Activated CD4-positive, alpha-beta memory T cell treated with anti-CD3 and anti-CD28 coated beads, Interleukin-2, amount 10 ng/mL, durations not matched to agents 7 days and 5 days (primary cell): ENCODE measurements at regions not wholly inside any gene's neighbourhood (a gene's known extent, or its start where the extent isn't known, plus 50 kb on each side); places are given as distances from the start of the nearest gene placed in this dataset.
"Not testable (repeated sequence)": the region's sequence is repeated elsewhere in the genome, so short reads cannot be mapped to it uniquely, and the experiment has no call there.

Experiments used
- CTCF ChIA-PET: fragments of 350-600 bp; sonication (Branson Sonifier 250); formaldehyde crosslinking; loops from one replicate; lab custom pipeline; 2021; ENCODE audit warnings: antibody characterized with exemption, inconsistent platforms; lab: Charles Lee
- POLR2A ChIA-PET: fragments of 350-600 bp; sonication (Branson Sonifier 250); formaldehyde crosslinking; loops from one replicate; lab custom pipeline; 2021; ENCODE audit warnings: antibody characterized with exemption; lab: Charles Lee
- DNase-seq: peaks from one replicate; pipeline ENCODE4 v3.0.0-alpha.2; 2020
- H3K27ac Mint-ChIP-seq: one replicate; pipeline ENCODE4 v1.8.0; 2021; ENCODE audit warnings: mild to moderate bottlenecking, mixed read lengths
- H3K27me3 Mint-ChIP-seq: one replicate; pipeline ENCODE4 v1.8.0; 2021; ENCODE audit warnings: mixed read lengths
- H3K36me3 Mint-ChIP-seq: one replicate; pipeline ENCODE4 v1.8.0; 2021; ENCODE audit warnings: low read depth, mixed read lengths
- H3K4me1 Mint-ChIP-seq: one replicate; pipeline ENCODE4 v1.8.0; 2021; ENCODE audit warnings: mixed read lengths
- H3K4me3 Mint-ChIP-seq: one replicate; pipeline ENCODE4 v1.8.0; 2021; ENCODE audit warnings: mild to moderate bottlenecking, mixed read lengths
- H3K9me3 Mint-ChIP-seq: one replicate; pipeline ENCODE4 v1.8.0; 2021; ENCODE audit warnings: mixed read lengths

DNA sequence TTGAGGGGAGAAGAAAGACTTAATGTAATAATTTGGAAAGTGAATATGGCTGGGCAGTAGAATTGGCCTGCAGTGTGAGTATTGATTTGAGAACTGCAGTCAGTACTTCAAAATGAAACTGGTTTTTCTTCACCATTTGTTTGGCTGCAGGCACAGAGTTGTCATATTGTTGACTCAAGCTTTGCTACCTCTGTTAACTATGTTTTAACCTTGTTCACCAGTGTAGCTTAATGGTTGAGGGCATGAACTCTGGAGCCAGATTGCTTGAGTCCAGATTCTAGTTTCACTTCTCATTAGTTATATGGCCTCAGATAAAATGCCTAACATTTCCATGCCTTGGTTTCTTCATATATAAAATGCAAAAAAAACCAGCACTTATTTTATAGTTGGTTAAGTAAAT, 64.1 kb downstream of the CFAP44 start:
- no peaks in the 10 kb centered on the region for H3K36me3 Mint-ChIP-seq
- H3K9me3 Mint-ChIP-seq, result no peaks in the 10 kb centered on the region
- DNase-seq, result no peak
- H3K27ac Mint-ChIP-seq, result no peak overlapping the region
- ChIA-PET POLR2A (no interaction called here), CTCF (no interaction called here)
- no peaks in the 10 kb centered on the region for H3K4me1 Mint-ChIP-seq
- H3K27me3 Mint-ChIP-seq, result no peaks in the 10 kb centered on the region
- no peak overlapping the region for H3K4me3 Mint-ChIP-seq

DNA sequence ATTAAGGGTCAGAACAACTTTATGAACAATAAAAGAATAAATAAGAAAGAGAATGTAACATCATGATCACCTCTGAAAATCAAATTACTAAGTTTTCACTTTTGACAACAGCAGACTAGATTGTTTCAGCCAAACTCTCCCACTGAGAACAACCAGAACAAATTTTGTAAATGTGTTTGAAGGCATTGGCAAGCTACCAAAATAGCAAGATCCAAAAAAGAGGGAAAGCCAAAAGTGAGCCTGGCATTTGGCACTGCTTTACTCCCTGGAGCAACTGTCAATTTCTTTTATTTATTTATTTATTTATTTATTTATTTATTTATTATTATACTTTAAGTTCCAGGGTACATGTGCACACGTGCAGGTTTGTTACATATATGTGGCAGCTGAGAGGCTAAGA, 67.2 kb downstream of the CFAP44 start:
- Mint-ChIP-seq H3K36me3 (no peaks in the 10 kb centered on the region), H3K9me3 (peaks cover 2% of the 10 kb centered on the region), H3K27me3 (no peaks in the 10 kb centered on the region), H3K4me3 (no peak overlapping the region), H3K27ac (no peak overlapping the region), H3K4me1 (no peaks in the 10 kb centered on the region)
- POLR2A ChIA-PET, result no interaction called here
- CTCF ChIA-PET, result no interaction called here
- no peak for DNase-seq

DNA sequence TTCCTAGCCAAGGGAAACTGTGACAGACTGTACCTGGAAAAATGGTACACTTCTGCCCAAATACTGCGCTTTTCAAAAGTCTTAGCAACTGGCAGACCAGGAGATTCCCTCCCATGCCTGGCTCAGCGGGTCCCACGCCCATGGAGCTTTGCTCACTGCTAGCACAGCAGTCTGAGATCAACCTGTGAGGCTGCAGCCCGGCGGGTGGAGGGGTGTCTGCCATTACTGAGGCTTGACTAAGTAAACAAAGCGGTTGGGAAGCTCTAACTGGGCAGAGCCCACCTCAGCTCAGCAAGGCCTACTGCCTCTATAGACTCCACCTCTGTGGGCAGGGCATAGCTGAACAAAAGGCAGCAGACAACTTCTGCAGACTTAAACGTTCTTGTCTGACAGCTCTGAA, 74.5 kb downstream of the CFAP44 start:
- H3K9me3 Mint-ChIP-seq, DNase-seq, H3K36me3 Mint-ChIP-seq, CTCF ChIA-PET, POLR2A ChIA-PET, H3K4me1 Mint-ChIP-seq, H3K4me3 Mint-ChIP-seq, H3K27ac Mint-ChIP-seq, H3K27me3 Mint-ChIP-seq: not testable (repeated sequence)

DNA sequence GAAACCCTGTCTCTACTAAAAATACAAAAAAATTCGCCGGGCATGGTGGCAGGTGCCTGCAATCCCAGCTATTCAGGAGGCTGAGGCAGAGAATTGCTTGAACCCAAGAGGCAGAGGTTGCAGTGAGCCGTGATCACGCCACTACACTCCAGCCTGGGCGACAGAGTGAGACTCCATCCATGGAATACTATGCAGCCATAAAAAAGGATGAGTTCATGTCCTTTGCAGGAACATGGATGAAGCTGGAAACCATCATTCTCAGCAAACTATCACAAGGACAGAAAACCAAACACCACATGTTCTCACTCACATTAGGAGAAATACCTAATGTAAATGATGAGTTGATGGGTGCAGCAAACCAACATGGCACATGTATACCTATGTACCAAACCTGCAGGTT, 86.0 kb downstream of the CFAP44 start:
- H3K36me3 Mint-ChIP-seq, H3K27me3 Mint-ChIP-seq, POLR2A ChIA-PET, H3K9me3 Mint-ChIP-seq, CTCF ChIA-PET, H3K4me1 Mint-ChIP-seq, H3K4me3 Mint-ChIP-seq, H3K27ac Mint-ChIP-seq, DNase-seq: not testable (repeated sequence)

DNA sequence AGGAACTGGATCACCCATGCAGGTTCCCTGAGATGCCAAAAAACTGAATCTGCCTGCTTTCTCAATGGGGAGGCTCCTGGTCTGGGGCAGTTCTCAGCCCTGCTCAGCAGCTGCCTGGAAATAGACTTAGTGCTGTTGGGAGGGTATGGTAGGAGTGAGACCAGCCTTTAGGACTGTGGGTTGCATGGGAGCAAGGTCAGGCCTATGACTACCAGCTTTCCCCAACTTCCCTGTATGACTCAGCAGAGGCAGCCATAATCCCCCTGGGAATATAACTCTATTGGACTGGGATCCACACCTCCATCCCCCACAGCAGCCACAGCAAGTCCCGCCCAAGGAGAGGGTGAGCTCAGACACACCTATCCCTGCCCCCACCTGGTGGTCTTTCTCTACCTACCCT, 87.0 kb downstream of the CFAP44 start:
- ChIA-PET POLR2A (interaction anchor here (0.7 kb wide), 1 partner anchor 8 kb away, joined by 3 read pairs; no protein-coding TSS in a partner anchor), CTCF (no interaction called here)
- no peaks in the 10 kb centered on the region for H3K4me1 Mint-ChIP-seq
- no peak overlapping the region for H3K27ac Mint-ChIP-seq
- no peak for DNase-seq
- H3K36me3 Mint-ChIP-seq, result no peaks in the 10 kb centered on the region
- H3K9me3 Mint-ChIP-seq, result no peaks in the 10 kb centered on the region
- no peak overlapping the region for H3K4me3 Mint-ChIP-seq
- H3K27me3 Mint-ChIP-seq, result no peaks in the 10 kb centered on the region

DNA sequence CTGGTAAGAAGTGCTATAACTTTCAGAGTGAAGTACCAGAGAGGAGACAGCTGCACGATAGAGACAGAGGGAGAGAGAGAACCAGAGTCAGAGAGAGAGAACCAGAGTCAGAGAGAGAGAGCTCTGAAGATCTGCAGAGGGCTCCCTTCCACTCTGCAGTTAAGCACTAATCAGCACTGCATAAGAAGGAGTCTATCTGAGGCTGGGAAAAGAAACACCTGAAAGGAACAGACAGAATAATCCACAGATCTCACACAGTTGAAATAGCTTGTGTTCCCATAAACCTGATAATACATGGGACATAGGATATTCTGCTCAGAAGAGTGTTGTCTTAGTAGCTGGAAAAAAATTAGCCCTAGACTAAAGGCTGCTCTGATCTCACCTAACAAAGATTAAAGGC, 87.6 kb downstream of the CFAP44 start:
- CTCF ChIA-PET, result no interaction called here
- no peak overlapping the region for H3K4me3 Mint-ChIP-seq
- H3K9me3 Mint-ChIP-seq, result no peaks in the 10 kb centered on the region
- POLR2A ChIA-PET, result no interaction called here
- no peaks in the 10 kb centered on the region for H3K4me1 Mint-ChIP-seq
- no peaks in the 10 kb centered on the region for H3K27me3 Mint-ChIP-seq
- H3K27ac Mint-ChIP-seq, result no peak overlapping the region
- no peak for DNase-seq
- no peaks in the 10 kb centered on the region for H3K36me3 Mint-ChIP-seq

DNA sequence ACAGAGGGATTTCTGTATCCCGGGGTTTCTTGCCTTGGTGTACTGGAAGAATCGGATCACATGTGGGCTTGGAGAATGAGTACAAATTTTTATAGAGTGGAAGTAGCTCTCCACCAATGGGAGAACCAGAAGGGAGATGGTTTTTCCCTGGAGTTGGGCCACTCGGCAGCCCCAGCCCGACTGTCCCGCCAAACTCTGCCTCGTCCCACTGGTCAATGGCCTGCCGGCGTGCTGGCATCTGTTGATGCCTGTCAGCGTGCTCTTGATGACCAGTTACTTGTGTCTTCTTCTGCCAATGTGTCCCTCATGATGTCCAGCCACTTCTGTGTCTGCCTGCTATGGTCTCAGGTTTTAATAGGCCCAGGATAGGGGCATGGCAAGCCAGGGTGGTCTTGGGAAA, 100.5 kb downstream of the CFAP44 start:
- H3K27me3 Mint-ChIP-seq, result no peaks in the 10 kb centered on the region
- H3K4me3 Mint-ChIP-seq, result no peak overlapping the region
- no peak for DNase-seq
- ChIA-PET POLR2A (no interaction called here), CTCF (no interaction called here)
- no peaks in the 10 kb centered on the region for H3K9me3 Mint-ChIP-seq
- H3K36me3 Mint-ChIP-seq, result no peaks in the 10 kb centered on the region
- no peaks in the 10 kb centered on the region for H3K4me1 Mint-ChIP-seq
- H3K27ac Mint-ChIP-seq, result no peak overlapping the region

DNA sequence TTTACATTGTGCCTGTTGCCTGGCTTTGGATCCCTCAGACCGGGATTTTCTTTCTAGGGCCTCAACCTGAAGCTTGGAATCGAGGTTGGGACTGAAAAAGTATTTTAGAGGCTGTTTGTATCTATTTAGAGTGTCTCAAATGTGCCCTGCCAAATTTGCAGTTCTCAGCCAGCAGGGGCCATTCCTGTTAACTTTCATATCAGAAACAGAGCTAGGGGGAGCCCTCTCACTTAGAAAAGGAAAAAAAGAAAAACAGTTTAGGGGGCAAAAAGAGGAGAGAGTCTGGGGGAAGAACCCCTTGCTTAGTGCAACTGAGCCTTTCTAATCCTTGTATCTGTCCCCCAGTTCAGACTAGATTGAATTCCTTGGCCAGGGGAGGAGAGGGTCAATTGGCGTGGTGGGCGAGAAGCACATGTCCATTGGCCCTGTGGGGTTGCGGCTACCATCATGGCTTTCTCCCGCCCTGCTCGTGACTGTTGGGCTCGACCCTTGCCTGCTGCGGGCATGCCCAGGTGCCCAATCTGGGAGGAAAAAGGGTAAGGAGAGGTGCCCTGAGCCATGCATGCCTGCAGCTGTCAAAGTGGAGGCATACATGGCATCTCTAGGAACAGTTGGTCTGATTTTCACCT, 101.6 kb downstream of the CFAP44 start:
- Mint-ChIP-seq H3K4me1 (no peaks in the 10 kb centered on the region), H3K4me3 (no peak overlapping the region), H3K9me3 (no peaks in the 10 kb centered on the region), H3K27me3 (no peaks in the 10 kb centered on the region), H3K36me3 (no peaks in the 10 kb centered on the region), H3K27ac (no peak overlapping the region)
- CTCF ChIA-PET, result no interaction called here
- no peak for DNase-seq
- POLR2A ChIA-PET, result no interaction called here
